ENCODE measurements at regions not wholly inside any gene's neighbourhood (a gene's known extent, or its start where the extent isn't known, plus 50 kb on each side); places are given as distances from the start of the nearest gene placed in this dataset.

GRCh38 chr2:235293061-235293460 is 200.8 kb upstream of the AGAP1 start:
- TF ChIP-seq POLR2A (IDR thresholded peaks at IDR 0.05; ENCODE audit: low read length) (no peak), BHLHE40 (IDR thresholded peaks at IDR 0.05; ENCODE audit: low read depth, low read length) (no peak), REST (IDR thresholded peaks at IDR 0.05) (no peak), EP300 (IDR thresholded peaks at IDR 0.05) (no peak), CEBPB (IDR thresholded peaks at IDR 0.05) (no peak)
